ENCODE measurements at regions not wholly inside any gene's neighbourhood (a gene's known extent, or its start where the extent isn't known, plus 50 kb on each side); places are given as distances from the start of the nearest gene placed in this dataset.

- no peak for DNase-seq
Observed at GRCh38 chr3:94896994-94897393, 834.1 kb downstream of the NSUN3 start.

GRCh38 chr3:94904156-94904674 lies 841.4 kb downstream of the NSUN3 start:
- no peak for DNase-seq

- DNase-seq, result no peak
Observed at GRCh38 chr3:94909726-94910125, 846.9 kb downstream of the NSUN3 start.

GRCh38 chr3:94912656-94913055 lies 849.8 kb downstream of the NSUN3 start:
- no peak for DNase-seq

DNA sequence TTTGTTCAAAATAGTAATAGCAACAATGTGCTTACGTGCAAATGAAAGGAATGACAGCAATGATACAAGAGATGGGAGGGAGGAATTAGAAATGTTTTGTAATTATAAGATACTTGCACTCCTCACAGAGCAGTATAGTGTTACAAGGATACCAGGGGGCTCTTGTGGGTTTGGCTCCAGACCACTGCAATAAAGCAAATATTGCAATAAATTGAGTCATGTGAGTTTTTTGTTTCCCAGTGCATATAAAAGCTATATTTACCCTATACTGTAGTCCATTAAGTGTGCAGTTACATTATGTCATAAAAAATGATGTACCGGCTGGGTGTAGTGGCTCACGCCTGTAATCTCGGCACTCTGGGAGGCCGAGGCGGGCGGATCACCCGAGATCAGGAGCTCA lies 864.3 kb downstream of the NSUN3 start:
- DNase-seq, result no peak

DNA sequence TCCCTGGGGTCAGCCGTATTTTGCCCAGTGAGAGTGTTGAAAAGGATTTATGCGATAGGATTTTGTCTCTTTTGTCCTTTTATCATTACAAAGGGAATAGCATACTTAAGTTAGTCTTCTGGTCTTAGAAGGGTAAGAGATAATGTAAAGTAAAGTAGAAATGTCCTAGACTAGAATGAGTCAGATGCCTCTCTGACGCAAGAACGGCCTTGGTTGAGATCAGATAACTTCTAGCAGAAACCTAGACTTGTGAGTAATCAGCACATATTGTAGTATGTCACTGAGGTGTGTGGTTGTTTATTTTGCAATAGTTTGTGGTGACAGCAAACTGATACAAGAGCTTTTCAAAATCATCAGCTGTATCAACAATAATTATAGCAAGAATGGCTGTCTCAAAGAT lies 866.1 kb downstream of the NSUN3 start:
- DNase-seq, result no peak

GRCh38 chr3:94935738-94936580 lies 873.1 kb downstream of the NSUN3 start:
- no peak for DNase-seq

DNA sequence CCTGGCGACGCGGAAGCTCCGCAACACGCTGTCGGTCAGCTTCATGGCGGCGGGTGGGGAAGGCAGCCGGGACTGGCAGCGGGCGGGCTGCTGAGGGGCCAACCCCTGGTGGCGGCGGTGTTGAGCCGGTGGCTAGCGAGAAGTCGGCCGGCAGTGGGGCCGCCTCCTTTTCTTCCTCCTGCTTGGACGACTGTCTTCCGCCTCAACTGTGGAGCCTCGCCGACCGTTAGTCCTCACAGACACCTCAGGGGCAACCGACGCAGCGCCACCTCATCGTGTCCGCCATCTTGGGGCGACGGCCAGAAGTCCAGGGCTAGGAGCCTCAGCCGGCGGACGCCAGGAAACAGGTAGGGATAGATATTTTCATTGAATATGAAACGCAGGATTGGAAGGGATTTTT lies 875.1 kb downstream of the NSUN3 start:
- DNase-seq, result no peak

DNA sequence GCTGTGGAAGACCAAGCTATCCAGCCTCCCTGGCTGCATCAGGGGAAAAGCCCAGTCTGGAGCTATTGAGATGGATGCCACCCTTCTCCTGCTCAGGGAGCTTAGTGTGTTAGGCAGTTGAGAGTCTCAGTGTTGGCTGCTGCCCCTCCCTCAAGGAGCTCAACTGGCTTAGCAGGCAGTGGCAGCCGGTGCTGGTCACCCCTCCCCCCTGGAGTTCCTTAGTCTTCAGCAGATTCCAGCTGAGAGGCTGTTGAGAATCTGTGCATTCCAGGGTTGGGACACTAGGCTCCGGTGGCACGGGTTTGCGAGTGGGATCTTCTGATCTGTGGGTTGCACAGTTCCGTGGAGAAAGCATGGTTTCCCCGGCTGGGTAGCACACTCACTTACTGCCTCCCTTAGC lies 883.8 kb downstream of the NSUN3 start:
- no peak for DNase-seq

- no peak for DNase-seq
Observed at GRCh38 chr3:94961423-94962100, 898.7 kb downstream of the NSUN3 start.

GRCh38 chr3:94965867-94966475 lies 903.1 kb downstream of the NSUN3 start:
- DNase-seq, result no peak

DNA sequence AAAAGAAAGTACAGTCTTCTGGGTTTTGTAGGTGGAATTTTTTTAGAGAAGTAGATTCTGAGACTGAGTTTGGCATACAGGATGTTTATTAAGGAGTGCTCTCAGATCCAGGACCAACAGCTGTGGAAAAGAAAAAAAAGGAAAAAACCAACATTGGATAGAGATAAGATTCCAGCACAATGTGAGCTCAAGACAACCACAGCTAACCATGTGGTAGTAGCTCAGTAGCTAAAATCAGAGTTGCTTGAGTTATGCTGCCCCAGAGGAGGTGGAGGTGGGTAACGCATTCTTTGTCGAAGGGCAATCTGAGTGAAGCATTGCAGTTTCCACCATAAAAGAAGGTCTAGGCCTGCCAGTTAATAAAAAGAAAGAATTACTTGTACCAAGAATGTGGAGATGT lies 904.3 kb downstream of the NSUN3 start:
- no peak for DNase-seq

DNA sequence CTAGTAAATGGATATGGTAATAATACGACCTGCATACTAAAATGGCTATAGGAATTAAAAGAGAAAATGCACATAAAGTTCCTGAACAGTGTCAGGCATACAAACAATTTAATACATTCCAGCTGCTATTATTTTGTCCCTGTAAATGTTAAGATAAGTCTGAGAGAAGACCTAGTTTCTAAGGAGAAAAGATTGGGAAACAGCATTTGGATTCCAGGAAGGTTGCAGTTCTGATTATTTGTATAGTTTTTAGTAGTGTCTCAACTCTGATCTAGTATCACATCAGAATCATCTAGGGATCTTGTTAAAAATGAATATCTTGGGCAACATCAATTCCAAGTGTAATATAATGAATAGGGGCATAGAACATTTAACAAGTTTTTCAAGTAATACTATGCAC lies 905.7 kb downstream of the NSUN3 start:
- DNase-seq, result no peak

GRCh38 chr3:94972066-94972465 lies 909.2 kb downstream of the NSUN3 start:
- DNase-seq, result no peak

GRCh38 chr3:94978084-94978483 lies 915.2 kb downstream of the NSUN3 start:
- no peak for DNase-seq

DNA sequence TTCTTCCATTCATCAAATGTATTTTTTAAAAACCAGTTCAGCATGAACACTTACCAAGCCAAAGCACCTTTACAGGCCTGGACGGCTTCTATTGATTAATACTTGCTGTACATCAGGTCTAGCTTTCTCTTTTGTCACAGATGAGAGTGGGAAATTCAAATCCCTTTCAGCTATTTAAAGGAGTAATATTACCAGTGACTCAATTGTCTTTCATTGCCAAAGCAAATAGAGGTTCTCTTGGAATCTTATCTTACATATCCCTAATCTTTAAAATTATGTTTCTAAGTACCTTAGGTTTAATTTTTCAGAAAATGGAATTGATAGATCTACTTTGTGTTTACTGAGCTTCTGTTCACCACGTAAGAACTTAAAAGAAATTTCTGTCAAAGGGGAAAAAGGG lies 922.9 kb downstream of the NSUN3 start:
- DNase-seq, result no peak

GRCh38 chr3:94990952-94991705 lies 928.3 kb downstream of the NSUN3 start:
- no peak for DNase-seq

DNA sequence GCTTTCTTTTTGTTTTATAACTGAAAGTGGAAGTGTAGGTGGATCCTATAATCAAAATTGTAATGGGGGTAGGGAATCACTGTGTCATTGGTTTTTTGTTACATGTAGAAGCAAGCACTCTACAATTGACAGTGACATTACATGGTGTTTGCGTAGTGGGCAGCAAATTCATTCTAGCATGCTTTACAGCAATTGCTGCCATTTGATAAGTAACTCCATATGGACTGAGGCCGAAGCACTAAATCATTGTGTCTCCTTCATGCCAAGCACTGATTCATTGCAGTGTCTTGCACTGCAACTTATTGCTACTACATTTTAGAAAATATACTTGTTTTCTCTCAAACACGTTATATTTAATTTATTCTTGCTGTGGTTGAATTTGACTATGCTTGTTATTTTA lies 933.9 kb downstream of the NSUN3 start:
- no peak for DNase-seq

- DNase-seq, result no peak
Observed at GRCh38 chr3:95002438-95003046, 939.7 kb downstream of the NSUN3 start.

DNA sequence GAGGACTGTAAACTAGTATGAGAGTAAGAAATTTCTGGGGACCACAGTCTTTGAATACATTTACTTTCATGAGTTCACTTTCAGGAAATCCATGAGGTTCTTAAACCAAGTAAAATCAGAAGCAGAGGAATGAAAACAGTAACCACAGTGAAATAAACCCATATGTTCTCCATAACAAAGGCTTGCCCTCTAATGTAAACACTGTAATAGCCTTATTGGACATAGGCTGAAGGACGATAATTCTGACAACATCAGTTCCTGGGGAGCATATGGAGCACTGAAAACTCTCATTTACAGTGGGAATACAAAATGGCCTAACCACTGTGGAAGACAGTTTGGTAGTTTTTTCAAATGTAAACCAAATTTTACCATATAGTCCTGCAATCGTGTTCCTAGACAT lies 965.8 kb downstream of the NSUN3 start:
- DNase-seq, result no peak

DNA sequence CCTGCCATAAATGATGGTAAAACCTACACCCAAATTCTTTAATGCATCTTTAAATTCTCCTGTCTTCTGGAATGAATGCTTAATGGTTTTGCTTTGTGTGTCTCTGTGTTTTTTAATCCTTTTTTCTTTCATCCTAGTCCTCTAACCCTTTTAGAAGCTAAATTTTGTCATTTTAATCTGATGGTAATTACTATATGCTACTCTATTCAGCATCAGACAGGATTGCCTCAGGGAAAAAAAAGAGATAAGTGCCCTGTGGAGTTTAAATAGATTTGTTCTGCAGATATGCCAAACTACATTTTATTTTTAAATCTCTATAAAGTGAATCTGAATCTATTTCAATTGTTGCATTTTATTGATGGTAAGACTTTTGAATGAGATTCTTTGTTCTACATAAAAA lies 966.8 kb downstream of the NSUN3 start:
- DNase-seq, result no peak

- no peak for DNase-seq
Observed at GRCh38 chr3:95036526-95037021, 973.7 kb downstream of the NSUN3 start.

DNA sequence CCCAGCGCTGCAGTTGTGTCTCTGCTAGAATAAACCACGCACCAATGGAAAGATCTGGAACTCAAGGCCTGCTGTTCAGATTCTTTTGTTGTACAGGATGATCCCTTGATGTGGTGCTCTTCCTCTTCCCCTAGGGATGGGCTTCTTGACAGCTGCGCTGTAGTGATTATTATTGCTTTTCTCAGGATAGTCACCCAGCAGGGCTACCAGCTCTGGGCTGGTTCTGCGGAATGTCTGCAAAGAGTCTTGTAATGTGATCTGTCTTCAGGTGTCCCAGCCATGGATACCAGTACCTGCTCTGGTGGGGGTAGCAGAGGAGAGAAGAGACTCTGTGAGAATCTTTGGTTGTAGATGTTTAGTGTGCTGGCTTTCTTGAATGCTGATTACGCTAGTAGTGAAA lies 974.2 kb downstream of the NSUN3 start:
- DNase-seq, result no peak

All from NCI-H1694 (cell line).